ENCODE measurements at regions not wholly inside any gene's neighbourhood (a gene's known extent, or its start where the extent isn't known, plus 50 kb on each side); places are given as distances from the start of the nearest gene placed in this dataset.
"Not testable (repeated sequence)": the region's sequence is repeated elsewhere in the genome, so short reads cannot be mapped to it uniquely, and the experiment has no call there.

DNA sequence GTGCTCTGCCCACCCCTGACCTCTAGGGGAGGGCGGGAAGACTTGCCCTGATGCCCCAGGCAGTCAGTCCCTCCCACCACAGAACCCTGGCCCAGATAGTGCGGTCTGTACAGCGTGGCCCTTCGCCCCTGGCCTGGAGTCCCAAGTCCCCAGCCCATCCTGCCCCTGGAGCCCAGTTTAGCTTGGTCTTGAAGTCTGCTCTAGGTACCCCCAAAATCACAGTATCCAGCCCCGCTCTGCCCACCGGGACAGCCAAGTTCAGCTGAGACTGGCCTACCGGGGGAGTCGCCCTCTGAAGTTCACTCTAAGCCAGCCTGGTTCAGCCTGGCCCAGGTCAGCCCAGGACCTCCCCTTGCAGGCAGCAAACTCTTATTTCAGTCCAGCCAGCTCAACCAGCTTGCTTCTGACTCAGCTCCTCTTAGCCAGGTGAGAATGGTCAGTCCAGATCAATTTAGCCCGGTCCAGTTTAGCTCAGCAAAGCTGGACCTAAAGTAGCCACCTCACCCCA lies 75.9 kb downstream of the TMEM121 start:
- TF ChIP-seq, protein P1, sequence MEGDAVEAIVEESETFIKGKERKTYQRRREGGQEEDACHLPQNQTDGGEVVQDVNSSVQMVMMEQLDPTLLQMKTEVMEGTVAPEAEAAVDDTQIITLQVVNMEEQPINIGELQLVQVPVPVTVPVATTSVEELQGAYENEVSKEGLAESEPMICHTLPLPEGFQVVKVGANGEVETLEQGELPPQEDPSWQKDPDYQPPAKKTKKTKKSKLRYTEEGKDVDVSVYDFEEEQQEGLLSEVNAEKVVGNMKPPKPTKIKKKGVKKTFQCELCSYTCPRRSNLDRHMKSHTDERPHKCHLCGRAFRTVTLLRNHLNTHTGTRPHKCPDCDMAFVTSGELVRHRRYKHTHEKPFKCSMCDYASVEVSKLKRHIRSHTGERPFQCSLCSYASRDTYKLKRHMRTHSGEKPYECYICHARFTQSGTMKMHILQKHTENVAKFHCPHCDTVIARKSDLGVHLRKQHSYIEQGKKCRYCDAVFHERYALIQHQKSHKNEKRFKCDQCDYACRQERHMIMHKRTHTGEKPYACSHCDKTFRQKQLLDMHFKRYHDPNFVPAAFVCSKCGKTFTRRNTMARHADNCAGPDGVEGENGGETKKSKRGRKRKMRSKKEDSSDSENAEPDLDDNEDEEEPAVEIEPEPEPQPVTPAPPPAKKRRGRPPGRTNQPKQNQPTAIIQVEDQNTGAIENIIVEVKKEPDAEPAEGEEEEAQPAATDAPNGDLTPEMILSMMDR (IDR thresholded peaks at IDR 0.05; ENCODE audit: low read depth, low read length) = no peak
- H3K4me3 ChIP-seq (ENCODE audit: low read depth, low read length) = no peak overlapping the region

GRCh38 chr14:105602799-105603793 lies 76.7 kb downstream of the TMEM121 start:
- TF ChIP-seq, protein P1 (IDR thresholded peaks at IDR 0.05; ENCODE audit: low read depth, low read length) = no peak
- H3K4me3 ChIP-seq (ENCODE audit: low read depth, low read length) = no peak overlapping the region

DNA sequence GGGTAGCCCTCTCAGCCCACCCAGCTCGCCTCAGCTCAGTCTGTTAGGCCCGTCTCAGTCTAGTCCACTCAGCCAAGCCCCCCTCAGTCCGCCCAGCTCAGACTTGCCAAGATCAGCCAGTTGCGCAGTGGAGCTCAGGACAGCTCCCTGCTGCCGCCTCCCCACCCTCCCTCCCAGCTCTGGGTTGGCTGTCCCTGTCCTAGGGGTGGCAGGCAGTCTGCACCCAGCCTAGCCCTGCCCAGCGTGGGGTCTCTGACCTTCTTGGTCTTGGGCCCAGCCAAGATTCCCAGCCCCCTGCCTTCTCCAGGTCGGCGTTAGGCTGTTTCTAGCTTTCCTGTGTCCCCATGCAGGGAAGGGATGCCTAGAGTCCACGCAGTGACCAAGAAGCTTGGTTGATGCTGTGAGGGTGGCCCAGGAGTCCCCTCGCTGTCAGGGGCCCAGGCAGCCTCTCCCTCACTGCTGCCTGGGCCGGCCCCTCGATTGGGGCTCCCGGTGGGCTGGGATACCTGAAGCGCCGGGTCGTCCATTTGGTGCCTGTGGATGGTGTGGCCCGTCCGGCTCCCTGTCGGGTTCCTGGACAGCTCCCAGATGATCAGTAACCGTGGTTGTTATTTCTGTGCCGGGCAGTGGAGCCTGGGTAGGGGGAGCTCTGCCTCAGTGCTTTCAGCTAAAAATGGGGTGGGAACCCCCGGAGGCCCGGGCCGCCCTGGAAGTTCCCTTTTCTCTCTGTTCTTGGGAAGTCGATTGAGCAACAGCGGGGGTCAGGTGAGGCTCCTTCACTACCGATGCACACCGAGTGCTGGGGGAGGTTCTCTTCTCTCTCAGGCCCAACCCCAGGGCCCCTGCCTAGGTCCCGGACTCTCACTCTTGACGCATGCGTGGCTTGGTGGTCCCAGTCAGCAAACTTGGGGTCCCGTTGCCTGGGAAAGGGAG lies 78.4 kb downstream of the TMEM121 start:
- H3K4me3 ChIP-seq (ENCODE audit: low read depth, low read length) = not testable (repeated sequence)

DNA sequence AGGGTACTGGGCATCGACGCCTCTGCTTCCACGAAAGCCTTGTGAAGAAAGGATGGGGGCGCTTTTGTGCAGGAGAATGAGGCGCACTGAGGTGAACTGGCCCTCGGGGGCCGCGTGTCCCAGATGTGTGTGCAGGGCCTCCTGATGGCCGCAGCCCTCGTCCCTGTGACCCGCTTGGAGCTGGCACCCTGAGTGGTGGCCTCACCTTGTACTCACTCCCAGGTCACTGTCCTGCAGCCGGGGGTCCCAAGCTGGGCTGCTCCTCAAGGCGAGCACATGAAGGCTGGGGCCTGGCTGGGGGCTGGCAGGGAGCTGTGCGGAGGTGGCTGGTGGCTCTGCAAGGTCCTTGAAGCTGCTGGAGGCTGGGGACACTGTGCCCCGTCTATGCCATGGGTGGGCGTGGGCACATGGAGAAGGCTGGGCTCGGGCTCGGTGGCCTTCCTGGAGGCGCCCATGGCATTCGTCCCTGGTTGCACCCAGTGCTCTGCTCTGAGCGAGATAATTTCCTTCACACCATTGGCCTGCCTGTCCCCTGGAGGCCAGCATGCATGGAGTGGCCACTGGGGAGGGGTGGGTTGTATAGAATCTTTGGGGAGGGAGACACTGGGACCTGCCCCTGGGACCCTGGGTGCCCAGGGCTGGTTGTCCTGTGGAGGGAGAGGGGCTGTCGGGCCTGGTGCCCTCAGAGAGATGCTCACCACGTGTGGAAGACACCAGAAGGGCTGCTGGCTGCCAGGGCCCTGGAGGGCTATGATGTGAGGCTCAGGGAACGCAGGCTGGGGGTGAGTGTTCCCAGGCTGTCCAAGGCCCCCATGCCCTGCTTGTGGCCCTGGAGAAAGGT lies 79.3 kb downstream of the TMEM121 start:
- TF ChIP-seq, protein P1 (IDR thresholded peaks at IDR 0.05; ENCODE audit: low read depth, low read length) = no peak
- no peak overlapping the region for H3K4me3 ChIP-seq (ENCODE audit: low read depth, low read length)

DNA sequence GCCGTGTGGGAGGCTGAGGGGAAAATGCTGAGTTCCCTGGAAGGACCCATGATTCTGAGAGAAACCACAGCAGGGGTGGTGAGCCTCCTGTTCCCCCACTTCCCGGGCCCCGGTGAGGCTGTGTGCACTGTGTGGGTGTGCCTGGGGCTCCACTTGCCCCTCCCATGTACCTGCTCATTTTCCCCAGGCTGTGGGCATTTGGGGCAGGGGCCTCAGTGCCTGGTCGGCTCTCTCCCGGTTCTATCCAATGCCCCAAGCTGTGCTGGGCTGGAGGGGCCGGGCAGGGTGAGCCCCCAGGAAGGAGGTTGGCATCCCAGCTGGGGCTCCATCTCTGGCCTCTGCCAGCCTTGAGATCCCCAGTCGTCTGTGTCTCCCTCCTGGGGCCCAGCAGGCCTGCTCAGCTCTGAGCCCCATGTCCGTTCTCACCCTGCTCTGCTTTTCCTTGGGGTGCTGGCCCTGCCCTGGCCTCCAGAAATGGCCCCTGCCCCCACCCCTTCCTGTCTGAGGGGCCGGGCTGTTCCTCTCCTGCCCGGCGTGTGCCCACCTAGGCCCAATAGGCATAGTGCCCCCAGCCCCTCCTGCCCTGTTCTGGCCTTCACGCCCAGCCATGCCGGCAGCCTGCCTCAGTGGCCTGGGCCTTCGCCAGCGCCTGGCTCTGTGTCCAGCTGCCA lies 80.1 kb downstream of the TMEM121 start:
- not testable (repeated sequence) for H3K4me3 ChIP-seq (ENCODE audit: low read depth, low read length)

GRCh38 chr14:105607025-105607424 lies 80.6 kb downstream of the TMEM121 start:
- H3K4me3 ChIP-seq (ENCODE audit: low read depth, low read length) = not testable (repeated sequence)

DNA sequence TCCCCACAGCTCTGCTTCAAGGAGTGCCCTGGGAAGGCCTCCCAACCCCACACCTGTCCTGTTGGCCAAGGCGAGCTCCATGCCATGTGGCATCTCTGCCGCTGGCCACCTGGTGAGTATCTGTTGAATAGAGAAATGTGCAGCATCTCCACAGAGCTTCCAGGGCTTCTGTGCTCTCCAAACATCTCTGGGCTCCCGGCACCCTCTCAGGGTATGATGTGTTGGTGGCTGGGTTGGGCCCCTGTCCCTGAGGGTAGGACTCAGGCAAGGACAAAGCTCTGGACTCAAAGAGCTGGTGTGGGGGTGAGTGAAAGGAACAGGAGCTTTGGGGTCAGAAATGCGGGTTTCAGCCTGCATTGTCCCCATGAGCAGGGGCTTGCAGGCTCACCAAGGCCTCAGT lies 88.6 kb downstream of the TMEM121 start:
- H3K4me3 ChIP-seq (ENCODE audit: low read depth, low read length) = not testable (repeated sequence)

DNA sequence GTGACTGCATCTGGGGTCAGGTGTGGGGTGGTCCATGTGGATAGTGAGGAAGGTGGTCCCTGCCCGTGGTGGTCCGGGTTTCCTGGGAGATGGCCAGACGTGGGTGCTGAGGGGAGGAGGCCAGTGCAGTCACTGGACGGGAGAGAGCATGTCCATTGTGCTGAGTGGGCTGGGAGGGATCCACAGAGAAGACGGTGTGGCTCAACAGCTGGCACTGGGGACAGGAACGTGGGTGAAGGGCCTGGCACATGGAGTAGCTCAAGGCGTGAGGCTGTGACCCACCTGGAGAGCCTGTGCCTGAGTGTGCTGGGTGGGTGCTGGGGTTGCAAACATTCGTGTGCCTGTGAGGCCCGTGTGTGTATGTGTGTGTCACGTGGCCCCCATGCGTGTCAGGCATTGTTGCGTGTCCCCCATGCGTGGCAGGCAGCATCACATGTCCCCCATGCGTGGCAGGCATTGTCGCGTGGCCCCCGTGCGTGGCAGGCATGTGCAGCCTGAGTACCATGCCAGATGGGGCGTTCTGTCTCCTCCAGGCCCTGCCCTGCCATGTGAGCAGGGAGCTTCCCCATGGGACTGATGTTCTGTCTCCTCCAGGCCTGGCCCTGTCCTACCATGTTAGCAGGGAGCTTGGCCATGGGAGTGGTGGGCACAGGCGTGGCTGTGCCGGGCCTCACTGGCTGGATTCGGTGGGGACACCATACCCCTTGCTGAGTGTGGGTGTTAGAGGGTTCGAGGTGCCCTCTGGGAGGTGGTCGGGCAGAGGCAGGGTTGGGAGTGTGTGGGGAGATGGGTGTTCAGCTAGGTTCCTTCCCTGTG lies 89.8 kb downstream of the TMEM121 start:
- not testable (repeated sequence) for H3K4me3 ChIP-seq (ENCODE audit: low read depth, low read length)

DNA sequence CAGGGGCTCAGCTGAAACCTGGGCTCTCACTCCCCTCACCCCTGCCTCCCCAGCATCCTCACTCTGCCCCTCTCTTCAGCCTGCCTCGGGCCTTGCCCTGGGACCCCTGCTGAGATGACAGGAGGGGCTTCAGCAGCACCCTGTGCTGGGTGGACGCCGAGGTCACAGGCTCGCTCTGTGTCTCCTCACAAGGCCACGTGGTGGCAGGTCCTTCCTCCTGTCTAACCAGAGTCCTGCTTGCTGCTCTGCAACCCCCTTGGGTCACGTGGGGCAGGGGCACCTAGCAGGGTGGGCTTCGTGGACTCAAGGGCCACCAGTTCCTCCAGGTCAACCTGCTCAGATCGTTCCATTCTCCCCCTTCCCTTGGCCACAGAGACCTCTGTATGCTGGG lies 90.4 kb downstream of the TMEM121 start:
- no peak overlapping the region for H3K4me3 ChIP-seq (ENCODE audit: low read depth, low read length)
- TF ChIP-seq, protein P1 (IDR thresholded peaks at IDR 0.05; ENCODE audit: low read depth, low read length) = no peak
